Breast epithelium (tissue), 4 donors: ENCODE measurements at regions not wholly inside any gene's neighbourhood (a gene's known extent, or its start where the extent isn't known, plus 50 kb on each side); places are given as distances from the start of the nearest gene placed in this dataset.

ENCODE experiments used
- DNase-seq, 2 donors: peaks; one replicate each; pipeline ENCODE4 v3.0.0-alpha.2; 2019; ENCODE audit warnings: low spot score in 2 of 2
- H3K27ac ChIP-seq, 2 donors: fragments of 200-600 bp; sonication (generic) in 1 of 2; one replicate each; pipeline ENCODE4 v1.5.1; 2016 to 2019; ENCODE audit warnings: mild to moderate bottlenecking in 1 of 2
- H3K27me3 ChIP-seq, 2 donors: fragments of 200-600 bp; sonication (generic) in 1 of 2; one replicate each; pipeline versions ENCODE4 v1.5.1 to v1.6.0; 2017 to 2019; ENCODE audit warnings: control low read depth in 1 of 2, mild to moderate bottlenecking in 1 of 2
- H3K36me3 ChIP-seq: fragments of 200-600 bp; one replicate; pipeline ENCODE4 v1.5.1; 2019
- H3K4me1 ChIP-seq, 2 donors: fragments of 200-600 bp; sonication (generic); one replicate each; pipeline ENCODE4 v1.5.1; 2016 to 2019; ENCODE audit warnings: control low read depth in 1 of 2
- H3K4me3 ChIP-seq, 3 donors: fragments of 200-600 bp; sonication (generic); 1 replicate in 2 of 3; 2 replicates in 1 of 3; pipeline ENCODE4 v1.5.1; 2016 to 2019; ENCODE audit warnings: mild to moderate bottlenecking in 3 of 3, moderate library complexity in 2 of 3
- H3K9me3 ChIP-seq, 2 donors: fragments of 200-600 bp; sonication (generic) in 1 of 2; one replicate each; pipeline ENCODE4 v1.5.1; 2016 to 2019; ENCODE audit warnings: control low read depth in 1 of 2
- POLR2A ChIP-seq: fragments of 450-650 bp; IDR thresholded peaks from one replicate; pipeline ENCODE4 v1.6.1; 2016; ENCODE audit warnings: antibody characterized with exemption, mild to moderate bottlenecking, moderate library complexity
- POLR2AphosphoS5 ChIP-seq, 3 donors: sonication (generic); formaldehyde crosslinking; IDR thresholded peaks; one replicate each; pipeline ENCODE4 v1.6.1; 2017; ENCODE audit warnings: antibody characterized with exemption in 3 of 3
- intact Hi-C: fragments of 100-400 bp; cut with DNase I; formaldehyde crosslinking; loops from one replicate; pipeline ENCODE4 v1.15.1; 2023; ENCODE audit warnings: low total_unique reads
- TF ChIP-seq, protein P1 (sequence below), 3 donors: fragments of 450-650 bp; IDR thresholded peaks; one replicate each; pipeline ENCODE4 v1.5.1; 2016 to 2017; ENCODE audit warnings: antibody characterized with exemption in 3 of 3, mild to moderate bottlenecking in 3 of 3, moderate library complexity in 3 of 3

DNA sequence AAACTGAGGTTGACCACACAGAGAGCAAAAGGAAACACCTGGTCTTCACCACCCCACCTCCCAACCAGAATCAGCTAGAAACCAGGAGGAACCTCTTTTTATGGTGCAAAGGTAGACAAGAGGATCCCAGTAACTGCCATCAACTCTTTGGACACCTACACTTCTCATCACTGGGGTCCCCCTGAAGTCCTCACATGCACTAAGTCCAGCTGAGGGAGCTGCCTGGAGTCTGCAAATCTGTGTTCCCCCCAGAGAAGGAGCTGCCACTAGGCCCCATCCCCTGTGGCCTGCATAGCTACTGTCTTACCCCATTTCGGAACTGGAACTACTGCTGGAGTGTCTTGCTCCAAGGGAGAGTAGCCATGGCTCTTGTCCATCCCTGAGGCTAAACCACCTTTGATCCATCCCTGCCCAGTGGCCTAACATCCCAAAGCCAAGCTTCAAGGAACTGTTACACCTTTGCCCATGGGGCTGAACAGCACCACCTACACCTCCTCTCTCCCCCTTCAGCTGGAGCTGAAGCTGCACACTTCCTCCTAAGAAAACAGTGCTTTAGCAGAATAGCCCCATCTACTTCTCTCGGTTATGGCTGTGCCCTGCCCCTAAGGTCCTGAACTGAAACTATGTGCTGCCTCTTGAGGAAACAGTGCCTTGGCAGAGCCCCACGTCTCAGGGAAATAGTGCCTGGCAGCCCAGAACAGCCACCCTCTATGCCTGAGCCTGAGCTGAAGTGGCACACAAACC, 85.4 kb upstream of the CD53 start:
- no peak for DNase-seq
- intact Hi-C loops, result no loop called here
- Histone ChIP-seq H3K4me3 (no peak overlapping the region), H3K27me3 (no peaks in the 10 kb centered on the region), H3K36me3 (no peaks in the 10 kb centered on the region), H3K9me3 (peaks cover 10 to 14% of the 10 kb centered on the region in 2 donors), H3K4me1 (no peaks in the 10 kb centered on the region), H3K27ac (no peak overlapping the region)
- TF ChIP-seq, protein P1, sequence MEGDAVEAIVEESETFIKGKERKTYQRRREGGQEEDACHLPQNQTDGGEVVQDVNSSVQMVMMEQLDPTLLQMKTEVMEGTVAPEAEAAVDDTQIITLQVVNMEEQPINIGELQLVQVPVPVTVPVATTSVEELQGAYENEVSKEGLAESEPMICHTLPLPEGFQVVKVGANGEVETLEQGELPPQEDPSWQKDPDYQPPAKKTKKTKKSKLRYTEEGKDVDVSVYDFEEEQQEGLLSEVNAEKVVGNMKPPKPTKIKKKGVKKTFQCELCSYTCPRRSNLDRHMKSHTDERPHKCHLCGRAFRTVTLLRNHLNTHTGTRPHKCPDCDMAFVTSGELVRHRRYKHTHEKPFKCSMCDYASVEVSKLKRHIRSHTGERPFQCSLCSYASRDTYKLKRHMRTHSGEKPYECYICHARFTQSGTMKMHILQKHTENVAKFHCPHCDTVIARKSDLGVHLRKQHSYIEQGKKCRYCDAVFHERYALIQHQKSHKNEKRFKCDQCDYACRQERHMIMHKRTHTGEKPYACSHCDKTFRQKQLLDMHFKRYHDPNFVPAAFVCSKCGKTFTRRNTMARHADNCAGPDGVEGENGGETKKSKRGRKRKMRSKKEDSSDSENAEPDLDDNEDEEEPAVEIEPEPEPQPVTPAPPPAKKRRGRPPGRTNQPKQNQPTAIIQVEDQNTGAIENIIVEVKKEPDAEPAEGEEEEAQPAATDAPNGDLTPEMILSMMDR (IDR thresholded peaks at IDR 0.05), result no peak
- TF ChIP-seq POLR2A, result no peak
- TF ChIP-seq POLR2AphosphoS5 (IDR thresholded peaks at IDR 0.05), result no peak

GRCh38 chr1:110786802-110787327, 86.1 kb upstream of the CD53 start:
- Histone ChIP-seq H3K27ac (no peak overlapping the region), H3K36me3 (no peaks in the 10 kb centered on the region), H3K27me3 (no peaks in the 10 kb centered on the region), H3K9me3 (peaks cover 10 to 14% of the 10 kb centered on the region in 2 donors), H3K4me1 (no peaks in the 10 kb centered on the region), H3K4me3 (no peak overlapping the region)
- no peak for TF ChIP-seq POLR2AphosphoS5 (IDR thresholded peaks at IDR 0.05)
- no peak for TF ChIP-seq POLR2A
- TF ChIP-seq, protein P1 (IDR thresholded peaks at IDR 0.05), result no peak
- no peak for DNase-seq
- intact Hi-C loops, result no loop called here

DNA sequence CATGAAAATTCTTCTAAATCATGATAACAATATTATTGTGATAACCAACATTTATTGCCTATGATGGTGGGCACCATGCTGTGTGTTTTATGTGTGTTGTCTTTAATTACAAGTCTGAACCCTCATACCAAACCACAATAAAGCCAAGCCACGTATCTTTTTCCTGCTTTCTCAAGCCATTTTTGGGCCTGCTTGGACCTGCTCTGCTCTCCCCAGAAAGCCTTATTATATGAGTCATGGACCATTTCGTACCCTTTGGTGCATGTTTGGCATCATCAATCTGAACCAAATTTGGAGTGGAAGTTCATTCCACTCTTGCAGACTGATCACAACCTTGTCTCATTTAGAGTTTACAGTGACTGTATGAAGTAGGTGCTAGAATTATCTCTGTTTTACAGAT, 87.3 kb upstream of the CD53 start:
- no peak overlapping the region for H3K27ac ChIP-seq
- TF ChIP-seq, protein P1 (IDR thresholded peaks at IDR 0.05), result no peak
- no peak for TF ChIP-seq POLR2A
- TF ChIP-seq POLR2AphosphoS5 (IDR thresholded peaks at IDR 0.05), result no peak
- DNase-seq, result no peak
- H3K27me3 ChIP-seq, result no peaks in the 10 kb centered on the region
- H3K4me3 ChIP-seq, result no peak overlapping the region
- H3K4me1 ChIP-seq, result no peaks in the 10 kb centered on the region
- peaks cover 10 to 14% of the 10 kb centered on the region in 2 donors for H3K9me3 ChIP-seq
- intact Hi-C loops, result no loop called here
- H3K36me3 ChIP-seq, result no peaks in the 10 kb centered on the region

GRCh38 chr1:110785055-110785454, 87.9 kb upstream of the CD53 start:
- no peak for DNase-seq
- Histone ChIP-seq H3K4me1 (no peaks in the 10 kb centered on the region), H3K27me3 (no peaks in the 10 kb centered on the region), H3K4me3 (no peak overlapping the region), H3K36me3 (no peaks in the 10 kb centered on the region), H3K27ac (no peak overlapping the region), H3K9me3 (peaks cover 10 to 14% of the 10 kb centered on the region in 2 donors)
- no peak for TF ChIP-seq POLR2A
- no peak for TF ChIP-seq POLR2AphosphoS5 (IDR thresholded peaks at IDR 0.05)
- TF ChIP-seq, protein P1 (IDR thresholded peaks at IDR 0.05), result no peak
- intact Hi-C loops, result no loop called here

GRCh38 chr1:110783292-110783918, 89.5 kb upstream of the CD53 start:
- no peak for TF ChIP-seq POLR2AphosphoS5 (IDR thresholded peaks at IDR 0.05)
- TF ChIP-seq, protein P1 (IDR thresholded peaks at IDR 0.05), result peak; percentile 76 to 85 (median 78)
- TF ChIP-seq POLR2A, result no peak
- peaks cover 5 to 7% of the 10 kb centered on the region in 2 donors for H3K9me3 ChIP-seq
- H3K4me3 ChIP-seq, result no peak overlapping the region
- intact Hi-C loops, result no loop called here
- H3K27ac ChIP-seq, result no peak overlapping the region
- no peaks in the 10 kb centered on the region for H3K36me3 ChIP-seq
- DNase-seq, result peak in 1 of 2 donors; percentile 32
- H3K27me3 ChIP-seq, result no peaks in the 10 kb centered on the region
- peaks cover 0 to under 1% of the 10 kb centered on the region in 2 donors for H3K4me1 ChIP-seq
